ENCODE measurements at regions not wholly inside any gene's neighbourhood (a gene's known extent, or its start where the extent isn't known, plus 50 kb on each side); places are given as distances from the start of the nearest gene placed in this dataset.

GRCh38 chr7:36085096-36085495 is 68.0 kb upstream of the EEPD1 start:
- Histone ChIP-seq H3K27ac (ENCODE audit: insufficient read length, low read depth, low read length) (no peak overlapping the region), H2BK5ac (ENCODE audit: insufficient read length, low read length) (no peak overlapping the region), H3K4me1 (ENCODE audit: insufficient read depth, low read length) (no peaks in the 10 kb centered on the region), H3K79me1 (ENCODE audit: insufficient read depth, low read depth, low read length, poor library complexity, severe bottlenecking) (no peaks in the 10 kb centered on the region), H3K4me2 (ENCODE audit: insufficient read depth, insufficient read length, low read length) (no peak overlapping the region), H3K18ac (ENCODE audit: insufficient read length, low read depth, low read length) (no peak overlapping the region), H3K4ac (ENCODE audit: low read depth, low read length) (no peak overlapping the region), H3T11ph (ENCODE audit: low read length) (no peak overlapping the region), H3K14ac (ENCODE audit: insufficient read depth, low read length) (no peak overlapping the region), H2BK15ac (ENCODE audit: low read depth, low read length) (no peak overlapping the region), H2AK5ac (ENCODE audit: insufficient read length, low read length) (no peak overlapping the region), H4K20me1 (ENCODE audit: control insufficient read depth, insufficient read depth, insufficient read length) (no peaks in the 10 kb centered on the region), H3K27me3 (ENCODE audit: insufficient read depth, low read length) (no peaks in the 10 kb centered on the region), H3K56ac (ENCODE audit: insufficient read length, low read depth, low read length) (no peak overlapping the region), H3K9ac (ENCODE audit: extremely low read depth, insufficient read length, low read length) (no peak overlapping the region), H4K91ac (ENCODE audit: insufficient read length, low read depth, low read length) (no peak overlapping the region), H4K5ac (ENCODE audit: insufficient read length, low read depth, low read length) (no peak overlapping the region), H2BK120ac (ENCODE audit: low read depth, low read length, poor library complexity, severe bottlenecking) (no peak overlapping the region), H3K79me2 (ENCODE audit: insufficient read depth, low read length) (no peaks in the 10 kb centered on the region), H2AFZ (ENCODE audit: low read length) (no peak overlapping the region), H3K9me3 (ENCODE audit: control insufficient read depth, low read depth, low read length) (no peaks in the 10 kb centered on the region), H3K23me2 (ENCODE audit: insufficient read length, low read depth, low read length, poor library complexity, severe bottlenecking) (no peaks in the 10 kb centered on the region), H3K23ac (ENCODE audit: insufficient read length, low read depth, low read length) (no peak overlapping the region), H4K8ac (replicated peaks; ENCODE audit: insufficient read length, low read depth, low read length) (no peak overlapping the region), H2BK12ac (ENCODE audit: insufficient read length, low read depth, low read length) (no peak overlapping the region), H2BK20ac (ENCODE audit: low read depth, low read length, poor library complexity, severe bottlenecking) (no peak overlapping the region)
- peaks cover 4 to 11% (median 7%) of the 10 kb centered on the region in 3 experiments; a peak in 4 of 7 replicates for H3K36me3 Mint-ChIP-seq (ENCODE audit: insufficient read depth in 1 of 3, low read depth in 3 of 3)
- no peak overlapping the region for H3K27ac Mint-ChIP-seq
- no peak for TF ChIP-seq CTCF (conservative IDR thresholded peaks at IDR 0.05)
- H3K4me1 Mint-ChIP-seq, result peaks cover 9 to 16% of the 10 kb centered on the region in 2 experiments
- DNase-seq, result no peak
- H3K4me3 Mint-ChIP-seq, result no peak overlapping the region
- no CpG with 5 or more reads among the region's 16 CpGs for WGBS (ENCODE audit: extremely low coverage, insufficient read length, low lambda C conversion rate)
- peaks cover 7 to 13% of the 10 kb centered on the region in 2 experiments for H3K9me3 Mint-ChIP-seq
- peaks cover 20% of the 10 kb centered on the region for H3K27me3 Mint-ChIP-seq (ENCODE audit: low read depth)
